GM19023 (cell line): ENCODE measurements at regions not wholly inside any gene's neighbourhood (a gene's known extent, or its start where the extent isn't known, plus 50 kb on each side); places are given as distances from the start of the nearest gene placed in this dataset.
"Not testable (repeated sequence)": the region's sequence is repeated elsewhere in the genome, so short reads cannot be mapped to it uniquely, and the experiment has no call there.

Experiments used
- ATAC-seq: cut with Tn5 transposase; IDR thresholded peaks from one replicate; pipeline ENCODE4 v1.9.1; 2021; ENCODE audit warnings: mild to moderate bottlenecking, moderate library complexity; ENCODE audit not compliant: unreplicated experiment

DNA sequence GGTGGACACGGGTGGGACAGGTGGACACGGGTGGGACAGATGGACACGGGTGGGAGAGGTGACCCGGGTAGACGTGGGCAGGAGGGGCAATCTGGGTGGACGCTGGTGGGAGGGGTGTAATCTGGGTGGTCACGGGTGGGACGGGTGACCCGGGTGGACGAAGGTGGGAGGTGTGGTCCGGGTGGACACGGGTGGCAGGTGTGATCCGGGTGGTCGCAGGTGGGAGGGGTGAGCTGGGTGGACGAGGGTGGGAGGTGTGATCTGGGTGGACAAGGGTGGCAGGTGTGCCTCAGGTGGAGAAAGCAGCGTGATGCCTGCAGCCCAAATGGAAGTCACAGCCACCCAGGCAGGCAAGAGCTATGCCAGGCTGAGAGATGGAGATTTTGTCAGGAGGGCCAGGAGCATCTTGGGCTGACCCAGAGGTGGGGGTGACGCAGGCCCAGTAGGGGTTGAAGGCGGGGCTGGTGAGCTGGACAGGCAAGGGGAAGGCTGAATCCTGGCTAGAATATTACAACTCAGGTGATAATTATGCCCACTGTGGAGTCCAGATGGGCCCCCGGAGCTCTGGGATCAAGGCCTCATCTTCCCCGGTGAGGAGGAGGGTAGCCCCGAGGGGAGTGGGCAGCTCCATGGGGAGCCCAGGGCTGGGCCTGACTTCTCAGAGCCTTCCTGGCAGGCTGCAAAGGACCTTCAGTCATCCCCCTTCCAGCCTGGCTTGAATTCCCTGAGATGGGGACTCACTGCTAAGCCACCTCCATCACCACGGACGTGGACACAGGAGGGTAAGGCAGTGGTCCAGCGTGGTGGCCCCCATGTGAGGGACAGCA, 100.0 kb downstream of the ADRA2C start:
- no peak for ATAC-seq

- ATAC-seq: no peak
Observed at GRCh38 chr4:3866813-3867129, 100.6 kb downstream of the ADRA2C start.

DNA sequence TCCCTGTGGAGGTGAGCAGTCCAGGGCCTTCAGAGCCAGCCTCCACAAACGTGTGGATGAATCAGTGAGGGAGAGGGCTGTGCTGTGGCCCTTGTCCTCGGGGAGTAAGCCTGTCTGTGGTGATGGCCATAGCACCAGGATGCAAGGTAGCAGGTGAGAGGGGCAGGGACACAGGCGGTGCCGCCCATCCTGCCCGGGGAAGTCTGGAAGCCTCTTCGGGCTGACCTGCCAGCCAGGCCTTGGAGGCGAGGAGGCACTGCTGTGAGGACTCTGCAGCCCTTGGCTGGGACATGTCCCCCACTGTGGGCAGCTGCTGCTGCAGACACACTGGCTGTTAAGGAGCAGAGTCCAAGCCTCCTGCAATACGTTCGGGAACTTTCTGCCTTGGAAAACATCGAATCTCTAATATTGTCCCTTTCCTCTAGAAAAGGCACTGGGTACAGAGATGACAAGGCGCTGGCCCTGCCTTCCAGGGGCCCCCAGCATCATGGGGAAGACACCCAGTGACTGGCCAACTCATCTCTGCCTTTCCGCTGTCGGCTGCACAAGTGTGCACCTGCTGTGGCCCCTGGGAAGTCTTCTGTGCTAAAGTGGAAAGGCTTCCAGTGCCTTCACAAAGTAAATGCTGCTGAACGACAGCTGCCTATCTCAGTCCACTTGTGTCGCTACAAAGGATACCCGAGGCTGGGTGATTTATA, 101.4 kb downstream of the ADRA2C start:
- ATAC-seq: no peak

DNA sequence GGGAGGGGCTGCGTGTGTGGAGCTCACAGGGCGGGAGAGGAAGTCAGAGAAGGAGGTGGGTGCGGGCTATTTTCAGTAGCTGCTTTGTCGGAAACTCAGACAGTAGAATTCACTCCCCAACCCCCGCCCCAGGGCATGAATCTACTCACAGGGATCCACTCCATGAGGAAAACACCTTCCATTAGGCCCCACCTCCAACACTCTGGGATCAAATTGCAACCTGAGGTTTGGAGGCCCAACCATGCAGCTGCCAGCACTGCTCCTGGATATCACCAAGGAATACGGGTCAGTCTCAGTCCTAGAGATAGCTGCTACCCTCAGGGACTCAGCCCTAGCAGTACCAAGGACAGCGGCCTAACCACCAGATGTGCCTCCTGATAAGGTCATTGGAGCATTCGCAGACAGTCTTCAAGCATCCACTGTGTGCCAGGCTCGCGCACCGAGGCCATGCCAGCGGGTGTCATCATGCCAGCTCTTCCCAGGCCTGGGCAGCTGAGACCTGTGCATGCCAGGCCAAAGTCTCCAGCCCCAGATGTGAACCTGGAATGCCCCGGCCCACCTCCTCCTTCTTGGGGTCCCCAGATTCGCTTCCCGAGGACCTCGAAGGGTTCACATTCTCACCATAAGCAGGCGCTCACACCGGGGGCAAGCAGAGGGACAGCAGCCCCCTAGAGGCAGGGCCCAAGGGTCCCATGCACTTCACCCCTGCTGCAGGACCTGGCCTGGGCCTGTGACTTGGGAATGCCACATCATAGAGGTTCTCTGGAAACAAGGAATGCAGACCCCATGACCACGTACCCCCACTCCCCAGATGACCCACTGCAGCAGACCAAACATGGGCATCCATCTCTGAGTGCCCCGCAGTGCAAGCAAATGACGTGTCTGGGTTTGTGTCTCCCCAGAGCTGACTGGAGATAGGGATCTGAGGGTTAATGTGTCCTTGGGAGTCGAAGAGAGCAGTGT, 102.3 kb downstream of the ADRA2C start:
- no peak for ATAC-seq

DNA sequence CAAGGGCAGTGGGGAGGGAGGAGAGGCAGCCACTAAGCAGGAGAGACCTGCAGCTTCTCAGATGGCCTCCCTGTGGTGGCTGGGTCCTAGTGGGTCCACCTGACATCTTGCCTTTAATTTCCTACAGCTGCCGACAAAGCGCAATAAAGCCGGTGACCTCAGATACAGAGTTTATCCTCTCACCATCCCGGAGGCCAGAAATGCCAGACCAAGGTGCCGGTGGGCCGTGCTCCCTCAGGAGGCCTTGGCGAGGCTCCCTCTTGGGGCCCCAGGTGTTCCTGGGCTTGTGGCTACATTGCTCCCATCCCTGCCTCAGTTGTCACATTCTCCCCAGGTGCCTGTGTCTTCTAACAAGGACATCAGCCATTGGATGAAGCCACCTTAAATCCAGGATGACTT, 103.0 kb downstream of the ADRA2C start:
- no peak for ATAC-seq

GRCh38 chr4:3869661-3870566, 103.7 kb downstream of the ADRA2C start:
- no peak for ATAC-seq

DNA sequence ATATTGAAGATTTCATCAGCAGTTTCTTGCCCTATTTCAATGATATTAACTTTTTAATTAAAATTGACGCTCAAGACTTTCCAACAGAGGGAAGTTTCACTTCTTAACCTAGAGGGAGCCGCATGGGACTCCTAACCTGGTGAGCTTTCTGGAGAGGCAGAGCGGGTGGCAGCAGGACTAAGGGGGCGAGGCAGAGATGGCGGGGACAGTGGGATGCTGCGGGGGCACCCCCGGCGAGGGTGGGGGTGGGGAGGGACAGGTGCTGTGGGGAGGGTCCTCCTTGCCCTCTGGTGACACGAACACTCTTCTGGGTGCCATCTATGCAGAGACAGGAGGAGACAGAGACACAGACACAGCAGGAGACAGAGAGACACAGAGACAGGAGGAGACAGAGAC, 104.4 kb downstream of the ADRA2C start:
- ATAC-seq: no peak

GRCh38 chr4:3871181-3871852, 105.1 kb downstream of the ADRA2C start:
- ATAC-seq: no peak

DNA sequence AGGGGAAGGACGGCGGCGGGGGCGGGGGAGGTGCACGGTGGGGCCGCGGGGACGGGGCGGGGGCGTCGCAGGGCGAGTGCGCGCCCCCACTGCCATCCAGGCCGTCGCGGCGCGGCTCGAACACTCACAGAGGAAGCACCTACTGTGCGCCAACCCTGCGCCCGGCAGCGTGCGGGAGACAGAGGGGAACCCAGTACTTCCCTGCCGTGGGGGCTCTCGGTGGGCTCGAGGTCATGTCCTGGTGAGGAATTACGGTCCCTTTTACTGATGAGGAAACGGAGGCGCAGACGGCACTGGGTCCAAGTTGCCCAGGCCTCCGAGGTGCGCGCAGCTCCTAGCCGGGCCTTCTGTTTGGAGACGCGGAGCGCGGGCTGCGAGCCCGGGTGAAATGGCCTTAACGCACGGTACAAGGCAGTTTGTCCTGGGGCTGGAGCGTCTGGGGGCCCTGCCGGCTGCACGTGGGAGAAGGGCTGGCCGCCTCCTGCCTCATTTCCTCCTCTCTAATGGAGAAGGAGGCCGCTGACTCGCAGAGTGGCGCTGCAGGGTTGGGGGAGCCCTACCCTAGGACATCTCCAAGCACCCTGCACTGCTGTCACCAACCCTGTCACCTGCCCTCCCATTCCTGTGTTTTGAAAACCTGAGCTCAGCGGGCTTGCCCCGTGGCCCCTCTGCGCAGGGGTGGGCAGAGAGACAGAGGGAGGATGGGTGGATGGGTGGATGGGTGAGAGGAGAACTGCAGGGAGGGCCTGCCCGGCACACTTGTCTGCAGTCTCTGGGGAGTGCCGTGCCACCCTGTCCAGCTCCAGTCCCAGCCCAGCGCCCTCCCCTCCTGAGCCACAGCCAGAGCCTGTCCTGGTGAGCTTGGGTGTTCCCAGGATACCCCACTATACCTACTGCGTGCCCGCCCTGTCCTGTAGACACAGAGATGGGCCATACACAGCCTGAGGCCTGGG, 106.0 kb downstream of the ADRA2C start:
- ATAC-seq: no peak

DNA sequence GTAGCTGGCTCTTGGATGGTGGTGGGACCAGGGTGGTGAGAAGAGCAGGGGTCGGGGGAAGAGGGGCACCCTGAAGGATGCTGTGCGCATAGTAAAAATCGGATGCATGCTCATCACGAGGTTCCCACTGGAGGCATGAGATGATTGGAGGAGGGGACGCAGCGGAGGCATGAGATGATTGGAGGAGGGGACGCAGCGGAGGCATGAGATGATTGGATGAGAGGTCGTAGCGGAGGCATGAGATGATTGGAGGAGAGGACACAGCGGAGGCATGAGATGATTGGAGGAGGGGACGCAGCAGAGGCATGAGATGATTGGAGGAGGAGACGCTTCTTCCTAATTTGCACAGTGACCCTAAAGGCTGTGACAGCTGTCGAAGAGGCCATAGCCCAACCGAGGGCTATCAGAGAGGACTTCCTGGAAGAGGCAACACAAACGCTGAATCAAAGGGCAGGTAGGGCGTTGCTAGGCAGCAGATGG, 106.7 kb downstream of the ADRA2C start:
- ATAC-seq: no peak

DNA sequence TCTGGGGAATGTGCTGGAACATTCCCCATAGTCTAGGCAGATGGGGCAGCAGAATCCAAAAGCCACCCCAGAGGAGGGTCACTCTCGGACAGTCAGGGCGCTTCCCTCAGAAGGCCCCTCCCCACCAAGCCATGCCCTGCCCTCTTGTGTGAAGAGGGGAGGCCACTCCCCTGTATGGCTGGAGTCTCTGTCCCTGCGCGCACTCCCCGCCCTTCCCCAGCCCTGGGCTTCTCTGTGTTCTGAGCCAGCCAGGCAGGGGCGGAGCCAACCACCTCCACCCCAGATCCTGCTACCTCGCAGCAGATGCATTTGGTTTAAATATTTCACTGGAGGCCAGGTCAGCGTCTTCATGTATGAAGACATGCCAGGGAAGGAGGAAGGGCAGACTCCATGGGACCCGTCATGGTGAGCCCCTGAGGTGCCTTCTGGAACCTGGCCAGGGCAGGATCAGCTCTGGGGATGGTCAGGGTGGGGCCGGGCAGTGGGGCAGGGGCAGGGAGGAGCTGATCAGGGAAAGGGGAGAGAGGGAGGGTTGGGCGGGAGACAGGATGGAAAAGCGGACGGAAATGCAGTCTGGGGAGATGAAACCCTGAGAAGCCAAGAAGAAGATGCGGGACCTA, 107.3 kb downstream of the ADRA2C start:
- no peak for ATAC-seq

GRCh38 chr4:3874028-3874415, 107.8 kb downstream of the ADRA2C start:
- no peak for ATAC-seq

GRCh38 chr4:3874525-3875110, 108.4 kb downstream of the ADRA2C start:
- no peak for ATAC-seq

GRCh38 chr4:3875466-3875865, 109.3 kb downstream of the ADRA2C start:
- no peak for ATAC-seq

GRCh38 chr4:3876057-3876845, 110.1 kb downstream of the ADRA2C start:
- ATAC-seq: not testable (repeated sequence)

DNA sequence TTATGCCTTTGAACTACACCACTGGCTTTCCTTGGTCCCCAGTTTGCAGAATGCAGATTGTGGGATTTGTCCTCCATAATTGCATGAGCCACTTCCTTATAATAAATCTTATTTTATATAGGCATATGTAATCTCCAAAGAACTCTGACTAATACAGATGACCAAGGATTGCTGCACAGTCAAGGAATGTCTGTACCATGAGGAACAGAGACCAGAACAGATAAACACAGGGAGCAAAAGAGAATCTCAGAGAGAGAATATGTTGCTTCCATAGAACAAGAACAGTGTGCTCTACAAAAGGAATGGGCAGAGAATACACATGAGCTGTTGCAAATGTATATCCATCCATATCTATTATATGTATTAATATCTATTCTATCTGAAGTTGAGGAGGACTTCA, 111.1 kb downstream of the ADRA2C start:
- no peak for ATAC-seq

DNA sequence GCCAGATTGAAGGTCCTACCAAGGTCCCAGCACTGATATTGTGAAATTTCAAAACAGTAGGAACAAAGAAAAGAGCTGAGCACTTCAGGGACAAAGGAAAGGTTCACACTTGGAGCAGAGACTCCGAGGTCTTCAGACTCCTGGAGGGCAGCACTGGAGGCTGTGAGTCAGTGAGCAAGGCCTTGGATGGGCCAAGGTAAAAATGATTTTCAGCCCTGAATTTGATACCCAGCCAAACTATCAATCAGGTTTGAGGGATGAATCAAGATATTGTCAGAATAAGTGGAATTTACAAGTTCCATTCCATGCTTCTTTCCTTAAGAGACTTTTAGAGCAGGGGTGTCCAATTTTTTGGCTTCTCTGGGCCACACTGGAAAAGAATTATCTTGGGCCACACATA, 111.7 kb downstream of the ADRA2C start:
- no peak for ATAC-seq
